A673 (cell line): ENCODE measurements at regions not wholly inside any gene's neighbourhood (a gene's known extent, or its start where the extent isn't known, plus 50 kb on each side); places are given as distances from the start of the nearest gene placed in this dataset.

Experiments used
- EZH2 ChIP-seq: fragments of 200-600 bp; sonication (generic); IDR thresholded peaks from 2 replicates; pipeline ENCODE4 v1.6.1; 2017; ENCODE audit warnings: borderline replicate concordance, low read depth, mild to moderate bottlenecking, mixed read lengths, antibody characterized with exemption, low read length; ENCODE audit not compliant: poor library complexity, severe bottlenecking
- TF ChIP-seq, protein P1 (sequence below): fragments of 300-800, 200-600 bp; sonication (generic); conservative IDR thresholded peaks from 2 replicates; pipeline ENCODE4 v1.5.1; 2017; ENCODE audit warnings: low read depth, mild to moderate bottlenecking, antibody characterized with exemption, low read length, moderate library complexity, mixed read lengths

DNA sequence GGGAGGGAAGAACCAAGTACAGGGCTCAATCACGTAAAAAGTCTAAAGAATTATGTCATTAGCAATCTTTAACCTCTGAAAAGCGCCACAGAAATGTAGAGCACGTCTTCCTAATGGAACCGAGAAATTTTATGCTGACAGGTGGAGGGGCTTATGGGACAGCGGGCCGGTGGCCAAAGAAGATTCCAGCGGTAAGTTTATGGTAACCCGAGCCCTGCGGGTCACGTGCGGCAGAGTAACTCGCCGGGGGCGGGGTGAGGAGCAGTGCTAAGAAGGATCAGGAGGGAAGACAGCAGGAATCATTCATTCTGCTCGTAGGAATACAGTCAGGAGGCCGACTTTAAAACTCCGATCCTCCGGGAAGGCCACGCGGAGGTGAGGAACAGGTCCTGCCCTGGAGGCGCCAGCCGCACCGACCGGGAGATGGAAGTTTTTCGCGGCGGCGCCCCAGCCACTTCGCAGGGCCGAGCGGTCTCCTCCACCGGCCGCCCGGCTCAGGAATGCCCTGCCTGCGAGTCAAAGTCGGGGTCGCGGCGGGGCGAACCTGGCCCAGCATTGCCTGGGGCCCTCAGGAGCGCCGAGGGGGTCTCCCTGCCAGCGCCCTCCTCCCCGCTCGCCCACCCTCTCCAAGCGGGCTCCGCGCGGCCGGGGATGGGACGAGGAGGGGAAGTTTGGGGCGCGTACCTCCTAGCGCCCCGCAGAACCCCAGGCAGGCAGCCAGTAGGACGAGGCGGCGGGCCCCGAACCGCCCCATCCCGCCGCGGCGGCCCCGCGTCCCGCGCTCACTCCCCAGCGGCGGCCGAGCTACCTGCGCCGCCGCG, 101.8 kb downstream of the ESM1 start:
- TF ChIP-seq, protein P1, sequence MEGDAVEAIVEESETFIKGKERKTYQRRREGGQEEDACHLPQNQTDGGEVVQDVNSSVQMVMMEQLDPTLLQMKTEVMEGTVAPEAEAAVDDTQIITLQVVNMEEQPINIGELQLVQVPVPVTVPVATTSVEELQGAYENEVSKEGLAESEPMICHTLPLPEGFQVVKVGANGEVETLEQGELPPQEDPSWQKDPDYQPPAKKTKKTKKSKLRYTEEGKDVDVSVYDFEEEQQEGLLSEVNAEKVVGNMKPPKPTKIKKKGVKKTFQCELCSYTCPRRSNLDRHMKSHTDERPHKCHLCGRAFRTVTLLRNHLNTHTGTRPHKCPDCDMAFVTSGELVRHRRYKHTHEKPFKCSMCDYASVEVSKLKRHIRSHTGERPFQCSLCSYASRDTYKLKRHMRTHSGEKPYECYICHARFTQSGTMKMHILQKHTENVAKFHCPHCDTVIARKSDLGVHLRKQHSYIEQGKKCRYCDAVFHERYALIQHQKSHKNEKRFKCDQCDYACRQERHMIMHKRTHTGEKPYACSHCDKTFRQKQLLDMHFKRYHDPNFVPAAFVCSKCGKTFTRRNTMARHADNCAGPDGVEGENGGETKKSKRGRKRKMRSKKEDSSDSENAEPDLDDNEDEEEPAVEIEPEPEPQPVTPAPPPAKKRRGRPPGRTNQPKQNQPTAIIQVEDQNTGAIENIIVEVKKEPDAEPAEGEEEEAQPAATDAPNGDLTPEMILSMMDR, result no peak
- no peak for TF ChIP-seq EZH2
